ENCODE measurements at regions not wholly inside any gene's neighbourhood (a gene's known extent, or its start where the extent isn't known, plus 50 kb on each side); places are given as distances from the start of the nearest gene placed in this dataset.

GRCh38 chr7:81333004-81333403 lies 414.2 kb upstream of the SEMA3C start (continued):
- TF ChIP-seq DDIT3 (CRISPR knock-in tag; IDR thresholded peaks at IDR 0.05) (no peak), ETV5 (CRISPR knock-in tag; IDR thresholded peaks at IDR 0.05; ENCODE audit: borderline replicate concordance) (no peak)

- no peaks in the 10 kb centered on the region for H3K4me1 ChIP-seq (ENCODE audit: insufficient read depth, low read length)
- H3K27me3 ChIP-seq (ENCODE audit: control insufficient read depth in 1 of 2, insufficient read depth in 2 of 2, low read length in 2 of 2) = no peaks in the 10 kb centered on the region
- no peaks in the 10 kb centered on the region for H4K20me1 ChIP-seq (ENCODE audit: insufficient read depth, low read length)
- TF ChIP-seq ZSCAN31 (CRISPR knock-in tag; IDR thresholded peaks at IDR 0.05; ENCODE audit: low read depth) = no peak
- TF ChIP-seq CHCHD3 (CRISPR knock-in tag; IDR thresholded peaks at IDR 0.05) = no peak
- no peak for TF ChIP-seq ZNF513 (CRISPR knock-in tag; conservative IDR thresholded peaks at IDR 0.05)
- no peak for TF ChIP-seq ZNF557 (CRISPR knock-in tag; IDR thresholded peaks at IDR 0.05)
- no peak for TF ChIP-seq CCAR2 (optimal IDR thresholded peaks at IDR 0.05; ENCODE audit: low read depth, low read length)
- no peak for TF ChIP-seq ZNF382 (CRISPR knock-in tag; IDR thresholded peaks at IDR 0.05; ENCODE audit: borderline replicate concordance)
- H3K4me3 ChIP-seq (replicated peaks in 1 of 3; ENCODE audit: insufficient read depth in 1 of 3, low read depth in 2 of 3, low read length in 3 of 3) = no peak overlapping the region
- ATAC-seq (no peak), FAIRE-seq (no peak), DNase-seq (ENCODE audit: low spot score) (no peak)
- BruUV-seq (replicated peaks) = no TSS peak
- WGBS (ENCODE audit: low lambda C conversion rate) = 0% methylated on average over 1 of the region's 1 CpG
- H3K4me2 ChIP-seq (ENCODE audit: low read depth, low read length) = no peak overlapping the region
- ChIA-PET POLR2A (no interaction called here), CTCF (ENCODE audit: low intra/inter-chr PET ratio, low total read pairs) (no interaction called here)
- H3K27ac ChIP-seq (ENCODE audit: extremely low read length, insufficient read depth, low read length) = no peak overlapping the region
- no peaks in the 10 kb centered on the region for H3K9me3 ChIP-seq (ENCODE audit: low read length)
- H3K79me2 ChIP-seq (ENCODE audit: insufficient read depth, low read length) = no peaks in the 10 kb centered on the region
- in situ Hi-C loops (cut with HindIII; ENCODE audit: extremely low pct_ligation_motif_present, low pct_unique_long_range_greater_than_20kb) = no loop called here
- no peak overlapping the region for H3K9ac ChIP-seq (ENCODE audit: insufficient read depth, low read depth, low read length)
- intact Hi-C loops (cut with micrococcal nuclease; ENCODE audit: unreplicated experiment) = no loop called here
- H3K36me3 ChIP-seq (replicated peaks in 1 of 2; ENCODE audit: control insufficient read depth in 1 of 2, insufficient read depth in 2 of 2, low read length in 2 of 2) = no peaks in the 10 kb centered on the region
- H2AFZ ChIP-seq (ENCODE audit: low read length) = no peak overlapping the region
Observed at GRCh38 chr7:81331061-81332018, 412.5 kb upstream of the SEMA3C start.

All from HepG2 (cell line).